NCI-H2029 (cell line): ENCODE measurements at regions not wholly inside any gene's neighbourhood (a gene's known extent, or its start where the extent isn't known, plus 50 kb on each side); places are given as distances from the start of the nearest gene placed in this dataset.

Source experiments
- DNase-seq: peaks from one replicate; lab custom pipeline; 2025; lab: John Stamatoyannopoulos, UW

- no peak for DNase-seq
Measured at GRCh38 chr10:4053940-4054339, 268.9 kb upstream of the KLF6 start.

- DNase-seq: no peak
Measured at GRCh38 chr10:4051641-4052151, 266.7 kb upstream of the KLF6 start.

- no peak for DNase-seq
Measured at GRCh38 chr10:4051011-4051640, 266.1 kb upstream of the KLF6 start.

- no peak for DNase-seq
Measured at GRCh38 chr10:4050061-4050460, 265.1 kb upstream of the KLF6 start.

GRCh38 chr10:4049348-4049747, 264.3 kb upstream of the KLF6 start:
- DNase-seq: no peak

GRCh38 chr10:4048236-4048864, 263.3 kb upstream of the KLF6 start:
- DNase-seq: no peak

GRCh38 chr10:4046712-4047354, 261.8 kb upstream of the KLF6 start:
- no peak for DNase-seq

GRCh38 chr10:4046030-4046429, 261.0 kb upstream of the KLF6 start:
- DNase-seq: no peak

GRCh38 chr10:4043897-4044665, 259.1 kb upstream of the KLF6 start:
- no peak for DNase-seq

GRCh38 chr10:4041635-4042034, 256.6 kb upstream of the KLF6 start:
- no peak for DNase-seq

- no peak for DNase-seq
Measured at GRCh38 chr10:4038000-4038399, 253.0 kb upstream of the KLF6 start.

GRCh38 chr10:4035599-4035945, 250.6 kb upstream of the KLF6 start:
- DNase-seq: no peak

GRCh38 chr10:4034907-4035598, 250.0 kb upstream of the KLF6 start:
- DNase-seq: no peak

- DNase-seq: no peak
Measured at GRCh38 chr10:4033341-4033896, 248.4 kb upstream of the KLF6 start.

GRCh38 chr10:4029866-4030265, 244.9 kb upstream of the KLF6 start:
- no peak for DNase-seq

- no peak for DNase-seq
Measured at GRCh38 chr10:4028854-4029583, 244.0 kb upstream of the KLF6 start.

- DNase-seq: no peak
Measured at GRCh38 chr10:4028027-4028471, 243.0 kb upstream of the KLF6 start.

- no peak for DNase-seq
Measured at GRCh38 chr10:4025339-4025738, 240.3 kb upstream of the KLF6 start.

GRCh38 chr10:4024516-4025245, 239.7 kb upstream of the KLF6 start:
- DNase-seq: no peak

GRCh38 chr10:4024027-4024426, 239.0 kb upstream of the KLF6 start:
- DNase-seq: no peak
